DND-41 (cell line): ENCODE measurements at regions not wholly inside any gene's neighbourhood (a gene's known extent, or its start where the extent isn't known, plus 50 kb on each side); places are given as distances from the start of the nearest gene placed in this dataset.

Experiments
- EZH2 ChIP-seq: IDR thresholded peaks from 3 replicates; pipeline ENCODE4 v1.6.1; 2012; ENCODE audit warnings: borderline replicate concordance, low read depth, mild to moderate bottlenecking, moderate library complexity, low read length, inconsistent platforms; ENCODE audit not compliant: severe bottlenecking
- TF ChIP-seq, protein P1 (sequence below): IDR thresholded peaks from 2 replicates; pipeline ENCODE4 v1.5.1; 2012; ENCODE audit warnings: borderline replicate concordance, low read length, moderate library complexity, mild to moderate bottlenecking; ENCODE audit not compliant: poor library complexity, severe bottlenecking; ENCODE audit errors: extremely low read depth

- TF ChIP-seq, protein P1, sequence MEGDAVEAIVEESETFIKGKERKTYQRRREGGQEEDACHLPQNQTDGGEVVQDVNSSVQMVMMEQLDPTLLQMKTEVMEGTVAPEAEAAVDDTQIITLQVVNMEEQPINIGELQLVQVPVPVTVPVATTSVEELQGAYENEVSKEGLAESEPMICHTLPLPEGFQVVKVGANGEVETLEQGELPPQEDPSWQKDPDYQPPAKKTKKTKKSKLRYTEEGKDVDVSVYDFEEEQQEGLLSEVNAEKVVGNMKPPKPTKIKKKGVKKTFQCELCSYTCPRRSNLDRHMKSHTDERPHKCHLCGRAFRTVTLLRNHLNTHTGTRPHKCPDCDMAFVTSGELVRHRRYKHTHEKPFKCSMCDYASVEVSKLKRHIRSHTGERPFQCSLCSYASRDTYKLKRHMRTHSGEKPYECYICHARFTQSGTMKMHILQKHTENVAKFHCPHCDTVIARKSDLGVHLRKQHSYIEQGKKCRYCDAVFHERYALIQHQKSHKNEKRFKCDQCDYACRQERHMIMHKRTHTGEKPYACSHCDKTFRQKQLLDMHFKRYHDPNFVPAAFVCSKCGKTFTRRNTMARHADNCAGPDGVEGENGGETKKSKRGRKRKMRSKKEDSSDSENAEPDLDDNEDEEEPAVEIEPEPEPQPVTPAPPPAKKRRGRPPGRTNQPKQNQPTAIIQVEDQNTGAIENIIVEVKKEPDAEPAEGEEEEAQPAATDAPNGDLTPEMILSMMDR: no peak
- no peak for TF ChIP-seq EZH2
Measured at GRCh38 chr3:83403927-83404326, 1554.9 kb upstream of the CADM2 start.
